Mucosa of descending colon (tissue), 3 donors: ENCODE measurements at regions not wholly inside any gene's neighbourhood (a gene's known extent, or its start where the extent isn't known, plus 50 kb on each side); places are given as distances from the start of the nearest gene placed in this dataset.

Source experiments
- ATAC-seq: fragments of 200-7000 bp; cut with Tn5 transposase; one replicate; pipeline ENCODE4 v1.9.1; 2020; ENCODE audit warnings: mild to moderate bottlenecking, moderate library complexity
- DNase-seq, 3 donors: peaks; one replicate each; pipeline ENCODE4 v3.0.0-alpha.2; 2020
- H3K36me3 ChIP-seq: fragments of 200-600 bp; one replicate; pipeline ENCODE4 v1.8.0; 2021; ENCODE audit warnings: low read depth, mild to moderate bottlenecking
- H3K4me1 ChIP-seq: fragments of 200-600 bp; one replicate; pipeline ENCODE4 v1.8.0; 2021; ENCODE audit warnings: low read depth, mild to moderate bottlenecking
- H3K4me3 ChIP-seq: fragments of 200-600 bp; one replicate; pipeline ENCODE4 v1.8.0; 2021; ENCODE audit warnings: mild to moderate bottlenecking
- H3K9me3 ChIP-seq: fragments of 200-600 bp; one replicate; pipeline ENCODE4 v1.8.0; 2021; ENCODE audit warnings: mild to moderate bottlenecking
- CTCF ChIP-seq: fragments of 200-600 bp; IDR thresholded peaks from one replicate; pipeline ENCODE4 v1.8.0; 2022; ENCODE audit warnings: antibody characterized with exemption, mild to moderate bottlenecking
- intact Hi-C, 2 donors: fragments of 100-400 bp; cut with DNase I in 1 of 2; cut with micrococcal nuclease in 1 of 2; formaldehyde crosslinking; loops; one replicate each; pipeline versions ENCODE4 v1.11.0 to v1.11.1; 2022; cut with DNase I, micrococcal nuclease
- donor health status: DM: no; HTN: no; CAD: no; lungs with moderate emphysema.
- donor health status: DM: no; HTN: no; CAD: no.
- donor health status: DM: no; HTN: yes; CAD: no.

DNA sequence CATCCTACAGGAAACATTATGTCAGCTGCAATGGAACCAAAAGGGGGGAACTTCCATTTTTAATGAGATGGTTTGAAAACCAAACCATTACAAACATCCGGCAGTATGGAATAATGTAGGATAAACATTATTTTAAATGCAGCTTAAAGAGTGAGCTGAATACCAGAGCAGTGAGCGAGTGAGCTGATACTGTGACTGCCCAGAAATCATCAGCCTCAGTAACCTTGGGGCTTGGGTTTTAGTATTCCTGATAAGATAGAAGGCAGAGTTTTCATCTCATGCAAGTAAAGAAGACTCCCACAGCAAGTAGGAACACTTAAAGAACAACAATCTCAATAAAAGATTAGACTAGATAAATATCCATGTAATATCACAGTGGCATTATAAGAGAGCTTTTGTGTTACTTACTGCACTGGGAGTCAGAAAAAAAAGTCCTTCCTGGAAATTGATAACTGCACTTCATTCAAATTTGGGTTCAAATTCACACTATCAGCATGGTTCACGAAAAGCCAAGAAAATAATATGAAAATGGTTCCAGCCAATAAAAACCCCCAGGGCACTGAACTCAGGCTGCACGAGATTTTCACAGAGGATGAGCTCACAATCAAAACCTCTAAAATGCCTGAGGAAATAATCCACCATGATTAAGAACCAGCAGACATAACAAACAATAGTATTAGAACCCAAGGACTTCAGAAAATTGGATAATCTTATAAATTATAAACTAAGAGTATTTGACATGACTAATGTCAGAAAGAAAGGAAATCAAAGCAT, 115.7 kb downstream of the MTPAP start:
- H3K9me3 ChIP-seq = no peaks in the 10 kb centered on the region
- no peak overlapping the region for H3K4me3 ChIP-seq
- intact Hi-C loops = no loop called here
- H3K36me3 ChIP-seq = no peaks in the 10 kb centered on the region
- TF ChIP-seq CTCF = no peak
- no peak for ATAC-seq
- DNase-seq = no peak
- H3K4me1 ChIP-seq = no peaks in the 10 kb centered on the region

DNA sequence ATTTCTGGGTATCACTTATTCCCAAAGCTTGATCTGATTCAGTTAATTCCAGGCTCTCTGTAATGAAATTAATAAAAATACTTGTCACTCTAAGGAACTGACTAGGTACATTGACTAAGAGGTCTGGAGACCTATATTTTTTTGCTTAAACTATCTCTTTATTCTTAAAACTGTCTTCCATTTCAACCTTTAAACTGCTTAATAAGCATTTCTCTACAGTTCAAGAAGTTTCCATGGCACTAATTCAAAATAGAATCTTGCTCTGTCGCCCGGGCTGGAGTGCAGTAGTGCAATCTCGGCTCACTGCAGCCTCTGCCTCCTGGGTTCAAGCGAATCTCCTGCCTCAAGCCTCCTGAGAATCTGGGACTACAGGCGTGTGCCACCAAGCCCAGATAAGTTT, 117.4 kb downstream of the MTPAP start:
- intact Hi-C loops = no loop called here
- ATAC-seq = no peak
- Histone ChIP-seq H3K36me3 (no peaks in the 10 kb centered on the region), H3K9me3 (no peaks in the 10 kb centered on the region), H3K4me1 (no peaks in the 10 kb centered on the region), H3K4me3 (no peak overlapping the region)
- DNase-seq = no peak
- no peak for TF ChIP-seq CTCF

- Histone ChIP-seq H3K9me3 (no peaks in the 10 kb centered on the region), H3K4me3 (no peak overlapping the region), H3K4me1 (no peaks in the 10 kb centered on the region), H3K36me3 (no peaks in the 10 kb centered on the region)
- no peak for TF ChIP-seq CTCF
- DNase-seq = no peak
- peak; percentile 63 for ATAC-seq
- intact Hi-C loops = no loop called here
Observed at GRCh38 chr10:30231071-30231652, 117.9 kb downstream of the MTPAP start.

- H3K36me3 ChIP-seq = no peaks in the 10 kb centered on the region
- intact Hi-C loops = no loop called here
- ATAC-seq = no peak
Observed at GRCh38 chr10:30229536-30229935, 119.5 kb downstream of the MTPAP start.

GRCh38 chr10:30228417-30229036, 120.6 kb downstream of the MTPAP start:
- no peaks in the 10 kb centered on the region for H3K9me3 ChIP-seq
- ATAC-seq (no peak), DNase-seq (no peak)
- no peaks in the 10 kb centered on the region for H3K36me3 ChIP-seq
- intact Hi-C loops = no loop called here
- no peak overlapping the region for H3K4me3 ChIP-seq
- TF ChIP-seq CTCF = no peak
- no peaks in the 10 kb centered on the region for H3K4me1 ChIP-seq

More at GRCh38 chr10:30229536-30229935, 119.5 kb downstream of the MTPAP start:
- Histone ChIP-seq H3K4me3 (no peak overlapping the region), H3K9me3 (no peaks in the 10 kb centered on the region), H3K4me1 (no peaks in the 10 kb centered on the region)
- DNase-seq = no peak
- no peak for TF ChIP-seq CTCF
